Skin of body (tissue), 1 donor: ENCODE measurements at regions not wholly inside any gene's neighbourhood (a gene's known extent, or its start where the extent isn't known, plus 50 kb on each side); places are given as distances from the start of the nearest gene placed in this dataset.

Experiments used
- DNase-seq: peaks from one replicate; lab custom pipeline; 2025; lab: John Stamatoyannopoulos, UW

- no peak for DNase-seq
These were observed 452.9 kb downstream of the GRXCR1 start for GRCh38 chr4:43345323-43345925.

- no peak for DNase-seq
These were observed 456.1 kb downstream of the GRXCR1 start for GRCh38 chr4:43348591-43348990.

GRCh38 chr4:43351970-43352806, 459.7 kb downstream of the GRXCR1 start:
- DNase-seq: no peak

GRCh38 chr4:43352859-43353258, 460.3 kb downstream of the GRXCR1 start:
- DNase-seq: no peak

GRCh38 chr4:43353552-43353951, 461.0 kb downstream of the GRXCR1 start:
- DNase-seq: no peak

- DNase-seq: no peak
These were observed 464.3 kb downstream of the GRXCR1 start for GRCh38 chr4:43356786-43357185.

- DNase-seq: no peak
These were observed 464.9 kb downstream of the GRXCR1 start for GRCh38 chr4:43357252-43357974.

- no peak for DNase-seq
These were observed 467.8 kb downstream of the GRXCR1 start for GRCh38 chr4:43360296-43360695.

GRCh38 chr4:43362875-43363636, 470.5 kb downstream of the GRXCR1 start:
- DNase-seq: no peak

GRCh38 chr4:43369036-43369594, 476.6 kb downstream of the GRXCR1 start:
- DNase-seq: no peak

- no peak for DNase-seq
These were observed 480.7 kb downstream of the GRXCR1 start for GRCh38 chr4:43373201-43373600.

- DNase-seq: no peak
These were observed 481.8 kb downstream of the GRXCR1 start for GRCh38 chr4:43374216-43374751.

GRCh38 chr4:43379016-43379415, 486.5 kb downstream of the GRXCR1 start:
- DNase-seq: no peak

GRCh38 chr4:43380093-43380492, 487.6 kb downstream of the GRXCR1 start:
- DNase-seq: no peak

- no peak for DNase-seq
These were observed 498.6 kb downstream of the GRXCR1 start for GRCh38 chr4:43391069-43391468.

- DNase-seq: no peak
These were observed 502.5 kb downstream of the GRXCR1 start for GRCh38 chr4:43394976-43395375.

- no peak for DNase-seq
These were observed 507.2 kb downstream of the GRXCR1 start for GRCh38 chr4:43399726-43400125.

GRCh38 chr4:43402393-43402792, 509.9 kb downstream of the GRXCR1 start:
- no peak for DNase-seq

GRCh38 chr4:43410636-43411035, 518.1 kb downstream of the GRXCR1 start:
- DNase-seq: no peak

GRCh38 chr4:43411226-43411625, 518.7 kb downstream of the GRXCR1 start:
- no peak for DNase-seq

- no peak for DNase-seq
These were observed 530.8 kb downstream of the GRXCR1 start for GRCh38 chr4:43423276-43423675.
